ENCODE measurements at regions not wholly inside any gene's neighbourhood (a gene's known extent, or its start where the extent isn't known, plus 50 kb on each side); places are given as distances from the start of the nearest gene placed in this dataset.

GRCh38 chr2:126425943-126426342 is 230.0 kb upstream of the GYPC start:
- no peak for DNase-seq

- DNase-seq = no peak
Measured at GRCh38 chr2:126429103-126429502, 226.9 kb upstream of the GYPC start.

- DNase-seq = no peak
Measured at GRCh38 chr2:126431136-126431535, 224.8 kb upstream of the GYPC start.

GRCh38 chr2:126436411-126436810 is 219.5 kb upstream of the GYPC start:
- no peak for DNase-seq

GRCh38 chr2:126437016-126437415 is 218.9 kb upstream of the GYPC start:
- DNase-seq = no peak

GRCh38 chr2:126444512-126444911 is 211.4 kb upstream of the GYPC start:
- DNase-seq = no peak

- no peak for DNase-seq
Measured at GRCh38 chr2:126446106-126446695, 209.8 kb upstream of the GYPC start.

- DNase-seq = no peak
Measured at GRCh38 chr2:126448611-126449010, 207.3 kb upstream of the GYPC start.

GRCh38 chr2:126449677-126450076 is 206.3 kb upstream of the GYPC start:
- DNase-seq = no peak

- DNase-seq = no peak
Measured at GRCh38 chr2:126463892-126464674, 191.9 kb upstream of the GYPC start.

GRCh38 chr2:126467367-126468054 is 188.4 kb upstream of the GYPC start:
- no peak for DNase-seq

- no peak for DNase-seq
Measured at GRCh38 chr2:126475031-126475430, 180.9 kb upstream of the GYPC start.

GRCh38 chr2:126476691-126477090 is 179.3 kb upstream of the GYPC start:
- DNase-seq = no peak

- no peak for DNase-seq
Measured at GRCh38 chr2:126480033-126480432, 175.9 kb upstream of the GYPC start.

GRCh38 chr2:126482582-126483464 is 173.1 kb upstream of the GYPC start:
- DNase-seq = no peak

- DNase-seq = no peak
Measured at GRCh38 chr2:126494593-126494992, 161.4 kb upstream of the GYPC start.

- no peak for DNase-seq
Measured at GRCh38 chr2:126495189-126495588, 160.8 kb upstream of the GYPC start.

GRCh38 chr2:126496493-126496892 is 159.5 kb upstream of the GYPC start:
- no peak for DNase-seq

GRCh38 chr2:126503476-126503875 is 152.5 kb upstream of the GYPC start:
- no peak for DNase-seq

- DNase-seq = no peak
Measured at GRCh38 chr2:126504949-126505348, 151.0 kb upstream of the GYPC start.

- DNase-seq = no peak
Measured at GRCh38 chr2:126506786-126507185, 149.2 kb upstream of the GYPC start.

- no peak for DNase-seq
Measured at GRCh38 chr2:126507425-126507911, 148.5 kb upstream of the GYPC start.

GRCh38 chr2:126510356-126510755 is 145.6 kb upstream of the GYPC start:
- DNase-seq = peak; percentile 1
